Body of pancreas (tissue), 4 donors: ENCODE measurements at regions not wholly inside any gene's neighbourhood (a gene's known extent, or its start where the extent isn't known, plus 50 kb on each side); places are given as distances from the start of the nearest gene placed in this dataset.

Experiments used
- ATAC-seq: fragments of 150-250 bp; one replicate; pipeline ENCODE4 v1.9.1; 2016
- DNase-seq, 4 donors: peaks; one replicate each; pipeline ENCODE4 v3.0.0-alpha.2; 2019
- H3K27ac ChIP-seq, 4 donors: fragments of 200-600 bp; sonication (generic); 1 replicate in 3 of 4; 2 replicates in 1 of 4; pipeline versions ENCODE4 v1.5.1 to v1.6.1; 2016 to 2019; ENCODE audit warnings: mild to moderate bottlenecking in 1 of 4, mixed read lengths in 1 of 4, moderate library complexity in 1 of 4
- H3K27me3 ChIP-seq, 2 donors: fragments of 200-600 bp; sonication (generic); one replicate each; pipeline ENCODE4 v1.6.0; 2016; ENCODE audit warnings: mild to moderate bottlenecking in 1 of 2
- H3K36me3 ChIP-seq, 2 donors: fragments of 200-600 bp; sonication (generic); replicated peaks in 1 of 2; 2 replicates each; pipeline ENCODE4 v1.5.1; 2016; ENCODE audit warnings: low read depth in 2 of 2; ENCODE audit not compliant: insufficient read depth in 1 of 2
- H3K4me1 ChIP-seq: fragments of 200-600 bp; sonication (generic); one replicate; pipeline ENCODE4 v1.6.0; 2016
- H3K4me3 ChIP-seq, 2 donors: fragments of 200-600 bp; sonication (generic); 1 replicate in 1 of 2; 2 replicates in 1 of 2; pipeline ENCODE4 v1.5.1; 2016 to 2019
- H3K9me3 ChIP-seq, 3 donors: fragments of 200-600 bp; sonication (generic); 1 replicate in 2 of 3; 2 replicates in 1 of 3; pipeline ENCODE4 v1.5.1; 2016
- CTCF ChIP-seq, 7 experiments: fragments of 450-650 bp in 4 of 7; fragments of 200-600 bp in 3 of 7; sonication (generic) in 3 of 7; IDR thresholded peaks; one replicate each; pipeline ENCODE4 v1.5.1; 2016 to 2019; ENCODE audit warnings: antibody characterized with exemption in 7 of 7
- POLR2A ChIP-seq, 3 donors: fragments of 450-650 bp; IDR thresholded peaks; one replicate each; pipeline ENCODE4 v1.6.1; 2016; ENCODE audit warnings: antibody characterized with exemption in 3 of 3, mild to moderate bottlenecking in 2 of 3
- WGBS, 2 donors: methylation state at CpG; one replicate each; pipeline ENCODE4 v1.1.5; 2017; 5-methylcytosine and 5-hydroxymethylcytosine counted together
- intact Hi-C: fragments of 100-400 bp; cut with DNase I; formaldehyde crosslinking; loops from one replicate; pipeline ENCODE4 v1.15.1; 2023

- H3K4me3 ChIP-seq = no peak overlapping the region
- H3K27me3 ChIP-seq = no peaks in the 10 kb centered on the region
- H3K4me1 ChIP-seq = no peaks in the 10 kb centered on the region
- no peak overlapping the region for H3K27ac ChIP-seq
- intact Hi-C loops = no loop called here
- no peaks in the 10 kb centered on the region for H3K36me3 ChIP-seq
- no peaks in the 10 kb centered on the region for H3K9me3 ChIP-seq
- no peak for TF ChIP-seq POLR2A (IDR thresholded peaks at IDR 0.05)
- TF ChIP-seq CTCF (IDR thresholded peaks at IDR 0.05) = no peak
- 84 to 90% methylated on average over 1 of the region's 1 CpG for WGBS, 2 donors
- DNase-seq (no peak), ATAC-seq (no peak)
Observed at GRCh38 chr6:103672169-103672568, 1187.5 kb downstream of the HACE1 start.

- H3K9me3 ChIP-seq = no peaks in the 10 kb centered on the region
- H3K36me3 ChIP-seq = no peaks in the 10 kb centered on the region
- intact Hi-C loops = no loop called here
- ATAC-seq (no peak), DNase-seq (no peak)
- H3K4me1 ChIP-seq = no peaks in the 10 kb centered on the region
- H3K27ac ChIP-seq = no peak overlapping the region
- no peak for TF ChIP-seq POLR2A (IDR thresholded peaks at IDR 0.05)
- no peak for TF ChIP-seq CTCF (IDR thresholded peaks at IDR 0.05)
- H3K27me3 ChIP-seq = no peaks in the 10 kb centered on the region
- H3K4me3 ChIP-seq = no peak overlapping the region
- WGBS, 2 donors = 74 to 78% methylated on average over 1 of the region's 1 CpG
Observed at GRCh38 chr6:103629613-103630012, 1230.1 kb downstream of the HACE1 start.

GRCh38 chr6:103617642-103618041 is 1242.1 kb downstream of the HACE1 start:
- no peak overlapping the region for H3K4me3 ChIP-seq

GRCh38 chr6:103587722-103588121 is 1272.0 kb downstream of the HACE1 start:
- WGBS, 2 donors = 54 to 73% methylated on average over 3 of the region's 3 CpGs

More at GRCh38 chr6:103617642-103618041, 1242.1 kb downstream of the HACE1 start:
- TF ChIP-seq CTCF (IDR thresholded peaks at IDR 0.05) = no peak
- TF ChIP-seq POLR2A (IDR thresholded peaks at IDR 0.05) = no peak
- no peaks in the 10 kb centered on the region for H3K36me3 ChIP-seq
- H3K4me1 ChIP-seq = no peaks in the 10 kb centered on the region
- intact Hi-C loops = no loop called here
- 71 to 88% methylated on average over 1 of the region's 1 CpG for WGBS, 2 donors
- DNase-seq (no peak), ATAC-seq (no peak)
- no peak overlapping the region for H3K27ac ChIP-seq
- H3K9me3 ChIP-seq = no peaks in the 10 kb centered on the region
- no peaks in the 10 kb centered on the region for H3K27me3 ChIP-seq

More at GRCh38 chr6:103587722-103588121, 1272.0 kb downstream of the HACE1 start:
- no peaks in the 10 kb centered on the region for H3K9me3 ChIP-seq
- intact Hi-C loops = no loop called here
- H3K27me3 ChIP-seq = no peaks in the 10 kb centered on the region
- H3K4me3 ChIP-seq = no peak overlapping the region
- no peaks in the 10 kb centered on the region for H3K4me1 ChIP-seq
- TF ChIP-seq CTCF (IDR thresholded peaks at IDR 0.05) (no peak), POLR2A (IDR thresholded peaks at IDR 0.05) (no peak)
- no peaks in the 10 kb centered on the region for H3K36me3 ChIP-seq
- no peak for DNase-seq
- no peak for ATAC-seq
- H3K27ac ChIP-seq = no peak overlapping the region
